Cerebellar cortex (tissue), 1 donor: ENCODE measurements at regions not wholly inside any gene's neighbourhood (a gene's known extent, or its start where the extent isn't known, plus 50 kb on each side); places are given as distances from the start of the nearest gene placed in this dataset.
"Not testable (repeated sequence)": the region's sequence is repeated elsewhere in the genome, so short reads cannot be mapped to it uniquely, and the experiment has no call there.

Experiments
- DNase-seq: peaks from one replicate; pipeline ENCODE4 v3.0.0-alpha.2; 2015; ENCODE audit warnings: low spot score

DNA sequence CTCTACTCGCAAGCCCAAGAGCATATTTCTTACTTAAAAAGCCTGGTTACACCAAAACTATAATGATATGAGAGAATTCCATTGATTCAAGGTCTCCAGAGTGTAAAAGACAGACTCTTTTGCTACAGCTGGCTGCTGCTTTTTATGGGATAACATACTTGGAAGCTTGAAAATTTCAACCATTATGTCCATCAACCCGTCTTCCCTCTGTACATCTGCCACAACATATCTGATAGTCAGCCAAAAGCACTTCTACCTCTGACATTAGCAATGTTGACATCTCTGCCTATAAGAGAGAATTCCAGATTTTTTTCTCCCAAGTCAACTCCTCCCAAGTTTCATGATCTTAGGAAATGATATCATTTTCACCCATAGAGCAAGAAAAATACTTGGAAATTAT is 54.4 kb upstream of the IQCM start:
- DNase-seq: no peak

DNA sequence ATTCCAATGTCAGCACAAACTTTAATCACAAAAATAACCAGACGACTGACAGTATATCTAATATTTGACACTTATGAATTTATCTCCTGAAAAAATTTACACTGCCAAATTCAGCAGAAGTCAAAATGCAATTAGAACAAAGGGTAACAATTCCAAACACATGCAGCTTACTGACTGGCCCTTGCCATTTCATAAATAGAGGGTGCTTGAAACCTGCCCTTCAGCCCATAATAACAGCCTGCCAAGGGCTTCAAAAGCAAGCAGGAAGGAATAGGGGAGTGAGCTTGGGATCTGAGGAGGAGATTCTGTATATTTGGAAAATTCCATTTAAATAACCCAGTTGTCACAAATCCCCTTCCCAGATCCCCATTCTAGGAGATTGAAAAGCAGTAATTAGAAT is 66.1 kb upstream of the IQCM start:
- DNase-seq: no peak

- no peak for DNase-seq
These were observed 66.6 kb upstream of the IQCM start for GRCh38 chr4:149882251-149882650.

GRCh38 chr4:149884046-149884445 is 68.4 kb upstream of the IQCM start:
- DNase-seq: no peak

GRCh38 chr4:149884529-149885181 is 69.0 kb upstream of the IQCM start:
- no peak for DNase-seq

DNA sequence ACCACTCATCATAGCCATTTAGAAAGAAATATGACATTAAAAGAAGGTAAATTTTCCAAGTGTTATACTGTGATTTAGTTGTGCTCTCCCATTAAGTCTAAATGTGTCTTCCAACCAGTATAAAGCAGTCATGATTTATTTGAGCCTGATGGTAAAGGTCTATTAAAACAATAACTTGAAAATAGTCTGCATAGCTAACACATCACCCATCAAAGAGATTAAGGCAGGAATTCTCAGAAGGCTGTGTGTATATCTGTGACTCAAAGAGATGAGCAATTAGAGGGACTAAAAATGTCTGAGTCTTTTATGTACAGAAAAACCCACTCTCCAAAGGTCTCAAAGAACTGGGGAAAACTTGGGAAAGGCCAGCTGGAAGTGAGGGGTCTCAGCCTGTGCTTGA is 70.3 kb upstream of the IQCM start:
- no peak for DNase-seq

DNA sequence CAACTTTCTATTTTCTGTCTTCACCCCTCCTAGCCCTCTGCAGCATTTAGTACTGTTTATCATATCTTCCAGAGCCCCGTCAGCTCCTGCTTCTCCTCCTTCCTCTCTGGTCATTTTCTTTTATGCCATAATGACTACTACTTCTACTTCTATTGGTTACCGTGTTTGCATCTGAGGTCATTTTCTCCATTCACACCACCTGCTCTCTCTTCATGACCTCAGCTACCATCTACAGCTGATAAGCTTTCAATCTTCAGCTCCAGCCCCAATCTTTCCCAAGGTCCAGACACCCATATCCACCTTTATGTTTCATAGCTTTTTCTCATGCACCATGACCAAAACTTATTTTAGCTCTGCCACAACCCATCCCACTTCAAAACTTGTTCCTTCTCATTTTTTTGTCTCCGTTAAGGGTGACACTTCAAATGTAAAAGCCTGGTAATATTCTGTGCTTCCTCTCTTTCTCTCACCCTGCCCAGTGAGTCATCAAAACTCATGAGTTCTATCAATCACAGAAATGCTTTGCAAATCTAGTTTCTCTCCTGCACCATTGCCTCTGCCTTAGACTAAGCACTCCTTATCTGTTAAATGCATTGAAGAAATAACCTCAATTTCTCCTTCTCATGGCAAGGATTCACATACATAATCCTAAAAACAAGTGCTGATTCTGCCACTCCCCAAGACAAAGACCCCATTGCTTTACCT is 71.3 kb upstream of the IQCM start:
- no peak for DNase-seq

DNA sequence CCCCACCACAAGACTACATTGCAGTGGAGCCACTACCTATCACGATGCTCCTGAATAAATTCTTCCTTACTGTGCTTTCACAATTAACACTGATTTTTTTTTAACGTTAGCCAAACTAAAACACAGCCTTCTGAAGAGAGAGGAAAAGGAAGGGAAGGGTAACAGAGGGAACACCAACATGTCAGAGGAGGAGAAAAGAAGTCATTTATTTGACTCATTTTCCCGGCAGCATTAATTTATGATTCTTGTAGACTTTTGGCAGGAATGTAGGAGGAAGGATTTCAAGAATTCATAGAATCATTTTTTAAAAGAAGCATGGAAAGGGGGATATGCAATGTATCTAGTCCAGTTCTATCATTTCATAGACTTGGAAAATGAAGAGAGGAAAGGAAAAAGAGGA is 74.3 kb upstream of the IQCM start:
- no peak for DNase-seq

- DNase-seq: no peak
These were observed 74.9 kb upstream of the IQCM start for GRCh38 chr4:149890531-149890930.

GRCh38 chr4:149891426-149891825 is 75.8 kb upstream of the IQCM start:
- DNase-seq: no peak

- no peak for DNase-seq
These were observed 80.8 kb upstream of the IQCM start for GRCh38 chr4:149896432-149896831.

DNA sequence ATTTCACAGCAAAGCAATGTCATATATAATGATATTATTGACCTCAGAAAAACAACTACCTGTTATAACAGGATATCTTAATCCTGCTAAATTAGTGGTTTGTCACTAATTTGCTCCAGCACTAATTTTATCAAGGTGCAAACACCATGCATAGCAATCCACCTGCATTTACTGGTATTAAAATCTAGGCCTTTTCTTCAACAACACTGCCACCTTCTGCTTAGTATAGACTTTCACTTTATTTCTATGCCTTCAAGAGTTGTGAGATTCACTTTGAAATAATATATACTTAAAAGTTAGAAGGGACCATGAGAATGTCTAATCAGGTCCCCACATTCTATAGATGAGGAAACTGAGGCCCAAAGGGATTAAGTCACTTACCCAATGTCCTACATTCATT is 82.1 kb upstream of the IQCM start:
- DNase-seq: peak; percentile 9

DNA sequence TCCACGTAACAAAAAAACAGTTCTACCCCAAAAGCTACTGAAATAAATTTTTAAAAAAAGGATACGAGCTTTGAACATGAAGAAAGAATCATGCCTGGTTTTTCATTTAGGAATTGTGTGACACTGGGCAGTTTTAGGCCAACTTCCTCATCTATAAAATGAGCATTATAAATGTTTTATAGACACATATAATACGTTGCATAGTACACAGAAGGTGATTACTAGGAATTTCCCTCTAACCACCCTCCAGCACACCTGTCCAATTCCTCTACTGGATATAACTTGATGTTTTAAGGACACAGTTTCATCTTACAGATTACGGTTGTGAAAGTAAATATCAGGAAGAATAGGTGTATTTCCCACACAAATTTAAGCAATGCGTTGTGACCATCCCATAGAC is 85.5 kb upstream of the IQCM start:
- DNase-seq: no peak

DNA sequence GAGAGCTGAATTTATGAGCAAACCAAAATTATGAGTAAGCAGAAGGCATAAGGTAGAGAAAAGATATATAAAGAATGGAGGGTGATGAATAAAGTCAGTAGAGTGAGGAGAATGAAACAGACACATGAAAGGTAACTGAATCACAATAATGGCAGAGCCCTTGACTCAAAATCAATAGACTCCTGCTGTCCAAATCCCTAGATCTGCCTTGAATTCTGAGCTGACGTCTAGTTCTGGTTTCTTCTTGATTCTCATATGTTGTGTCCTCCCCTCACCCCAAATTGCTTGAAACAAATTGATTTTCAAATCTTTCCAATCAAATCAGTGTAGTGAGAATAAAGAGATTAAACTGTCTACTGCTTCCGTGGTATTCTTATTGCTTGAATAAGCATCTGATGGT is 86.6 kb upstream of the IQCM start:
- no peak for DNase-seq

- no peak for DNase-seq
These were observed 94.5 kb upstream of the IQCM start for GRCh38 chr4:149910177-149910576.

DNA sequence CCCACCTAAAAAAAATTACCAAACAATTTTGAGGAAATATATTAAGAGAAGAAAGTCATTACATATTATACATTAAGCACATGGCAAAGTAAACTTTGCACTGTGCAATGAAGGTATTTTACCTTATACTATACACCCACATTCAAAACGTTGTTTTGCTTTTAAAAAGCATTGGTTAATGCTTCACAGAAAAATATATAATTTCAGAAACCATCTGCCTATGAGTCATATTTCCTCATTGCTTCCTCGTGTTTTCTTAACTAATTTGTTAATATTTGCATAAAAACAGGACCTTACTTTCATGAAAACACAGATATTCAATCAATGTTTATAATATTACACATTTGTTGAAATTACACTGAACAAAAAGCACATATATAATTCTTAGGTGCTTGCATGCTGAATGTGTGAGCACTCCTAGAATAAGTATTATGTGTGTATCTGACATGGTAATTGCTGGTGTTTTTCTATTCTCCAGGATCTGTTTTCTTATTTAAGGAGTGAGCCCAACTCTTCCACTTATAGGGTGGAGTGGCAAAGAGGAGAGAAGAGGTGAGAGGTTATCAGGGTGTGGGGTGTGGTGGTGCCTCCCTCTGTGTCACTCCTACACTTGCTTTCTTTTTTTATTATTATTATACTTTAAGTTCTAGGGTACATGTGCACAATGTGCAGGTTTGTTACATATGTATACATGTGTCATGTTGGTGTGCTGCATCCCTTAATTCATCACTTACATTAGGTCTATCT is 95.1 kb upstream of the IQCM start:
- DNase-seq: no peak

DNA sequence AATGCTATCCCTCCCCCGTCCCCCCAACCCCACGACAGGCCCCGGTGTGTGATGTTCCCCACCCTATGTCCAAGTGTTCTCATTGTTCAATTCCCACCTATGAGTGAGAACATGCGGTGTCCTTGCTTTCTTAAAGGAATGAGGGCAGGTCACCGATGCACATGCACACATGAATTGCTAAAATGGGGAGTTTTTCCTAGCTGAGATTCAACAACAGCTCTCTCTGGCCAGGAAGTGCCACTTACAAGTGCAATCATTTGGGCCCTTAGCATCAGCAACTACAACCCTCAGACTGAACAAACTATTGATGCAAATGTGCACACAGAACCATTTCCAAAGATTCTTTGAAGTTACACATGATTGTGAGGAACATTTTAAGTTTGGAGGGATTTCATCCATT is 95.7 kb upstream of the IQCM start:
- DNase-seq: no peak

- DNase-seq: no peak
These were observed 96.4 kb upstream of the IQCM start for GRCh38 chr4:149912000-149912399.

DNA sequence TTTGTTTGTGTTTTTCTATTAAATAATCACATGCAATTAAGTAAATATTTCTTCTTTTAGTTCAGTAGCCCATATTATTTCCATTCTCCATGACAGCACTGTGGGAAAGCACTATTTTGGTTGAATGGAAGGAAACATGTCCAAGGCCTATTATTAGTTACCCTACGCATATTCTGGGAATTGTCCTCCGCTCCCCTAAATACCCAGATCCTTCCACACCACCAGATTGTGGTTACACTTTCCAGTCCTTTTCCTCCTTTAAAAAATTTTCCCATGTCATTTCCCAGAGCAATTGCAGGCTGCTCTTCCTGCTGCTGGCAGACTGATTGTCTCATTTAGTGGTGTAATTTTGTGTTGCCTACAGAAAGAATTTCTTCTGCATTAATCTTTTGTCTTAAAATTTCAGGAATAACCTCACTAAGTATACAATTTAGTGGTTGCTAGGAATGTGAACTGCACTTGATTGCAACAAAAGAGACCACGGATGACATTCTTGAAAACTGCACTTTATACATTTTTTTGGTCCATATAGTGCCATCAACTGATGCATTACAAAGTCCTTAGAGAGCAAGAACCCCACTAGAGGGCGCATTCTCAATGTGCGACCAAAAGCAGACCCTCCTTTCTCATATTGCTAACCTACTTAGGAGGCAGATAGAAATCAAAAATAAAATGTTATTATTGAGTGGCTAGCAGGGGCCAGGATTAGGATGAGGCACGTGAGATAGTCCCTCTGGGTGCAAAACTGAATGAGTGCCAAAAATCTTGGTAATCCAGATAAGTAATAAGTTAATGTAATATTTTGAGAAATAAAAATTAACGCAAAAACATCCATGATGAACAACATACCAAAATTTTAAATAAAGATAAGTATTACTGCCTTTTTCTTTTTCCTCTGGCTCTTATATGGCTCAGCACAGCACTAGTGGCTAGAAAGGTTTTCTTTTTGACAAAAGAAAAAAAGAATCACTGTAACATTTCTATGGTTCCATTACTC is 98.8 kb upstream of the IQCM start:
- DNase-seq: peak; percentile 24

DNA sequence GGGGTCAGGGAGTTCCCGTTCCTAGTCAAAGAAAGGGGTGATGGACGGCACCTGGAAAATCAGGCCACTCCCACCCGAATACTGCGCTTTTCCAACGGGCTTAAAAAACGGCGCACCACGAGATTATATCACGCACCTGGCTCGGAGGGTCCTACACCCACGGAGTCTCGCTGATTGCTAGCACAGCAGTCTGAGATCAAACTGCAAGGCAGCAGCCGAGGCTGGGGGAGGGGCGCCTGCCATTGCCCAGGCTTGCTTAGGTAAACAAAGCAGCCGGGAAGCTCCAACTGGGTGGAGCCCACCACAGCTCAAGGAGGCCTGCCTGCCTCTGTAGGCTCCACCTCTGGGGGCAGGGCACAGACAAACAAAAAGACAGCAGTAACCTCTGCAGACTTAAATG is 100.1 kb upstream of the IQCM start:
- not testable (repeated sequence) for DNase-seq

GRCh38 chr4:149923736-149924135 is 108.1 kb upstream of the IQCM start:
- no peak for DNase-seq

- DNase-seq: no peak
These were observed 111.9 kb upstream of the IQCM start for GRCh38 chr4:149927514-149927913.
